Astrocyte (in vitro differentiated cells and primary cell): ENCODE measurements at regions not wholly inside any gene's neighbourhood (a gene's known extent, or its start where the extent isn't known, plus 50 kb on each side); places are given as distances from the start of the nearest gene placed in this dataset.

Source experiments
- CTCF ChIP-seq: IDR thresholded peaks from 2 replicates; pipeline ENCODE4 v1.5.1; 2011; ENCODE audit warnings: low read depth, mild to moderate bottlenecking, inconsistent platforms, low read length, moderate library complexity; ENCODE audit not compliant: insufficient read depth
- EZH2 ChIP-seq: IDR thresholded peaks from 2 replicates; pipeline ENCODE4 v1.6.1; 2012; ENCODE audit warnings: mild to moderate bottlenecking, low read length, inconsistent platforms; ENCODE audit not compliant: insufficient read depth

GRCh38 chr15:91547356-91547755, 306.2 kb upstream of the SLCO3A1 start:
- no peak for TF ChIP-seq EZH2
- no peak for TF ChIP-seq CTCF
